ENCODE measurements at regions not wholly inside any gene's neighbourhood (a gene's known extent, or its start where the extent isn't known, plus 50 kb on each side); places are given as distances from the start of the nearest gene placed in this dataset.

DNA sequence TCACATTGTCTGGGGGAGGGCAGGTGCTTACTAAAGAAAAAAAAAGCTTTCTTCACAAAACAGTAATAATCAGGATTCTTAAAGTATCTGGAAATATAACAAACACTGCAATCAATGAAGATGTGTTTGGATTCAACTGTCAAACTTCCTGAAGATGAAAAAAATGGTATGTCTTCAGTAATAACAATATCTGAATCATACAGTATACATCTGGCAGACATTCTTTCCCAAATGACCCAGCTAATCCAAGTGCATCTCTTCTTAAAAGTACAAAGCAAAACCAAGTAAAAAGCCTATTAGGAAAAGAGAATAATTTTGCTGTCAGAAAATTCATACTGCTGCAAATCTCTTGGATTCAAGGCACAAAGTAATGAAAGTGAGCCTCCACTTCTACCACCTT is 145.0 kb upstream of the MCTP2 start:
- no peak overlapping the region for H3K4me3 ChIP-seq (ENCODE audit: low read depth, low read length)
- peak; percentile 14 for DNase-seq (ENCODE audit: low read depth)
- TF ChIP-seq, protein P1, sequence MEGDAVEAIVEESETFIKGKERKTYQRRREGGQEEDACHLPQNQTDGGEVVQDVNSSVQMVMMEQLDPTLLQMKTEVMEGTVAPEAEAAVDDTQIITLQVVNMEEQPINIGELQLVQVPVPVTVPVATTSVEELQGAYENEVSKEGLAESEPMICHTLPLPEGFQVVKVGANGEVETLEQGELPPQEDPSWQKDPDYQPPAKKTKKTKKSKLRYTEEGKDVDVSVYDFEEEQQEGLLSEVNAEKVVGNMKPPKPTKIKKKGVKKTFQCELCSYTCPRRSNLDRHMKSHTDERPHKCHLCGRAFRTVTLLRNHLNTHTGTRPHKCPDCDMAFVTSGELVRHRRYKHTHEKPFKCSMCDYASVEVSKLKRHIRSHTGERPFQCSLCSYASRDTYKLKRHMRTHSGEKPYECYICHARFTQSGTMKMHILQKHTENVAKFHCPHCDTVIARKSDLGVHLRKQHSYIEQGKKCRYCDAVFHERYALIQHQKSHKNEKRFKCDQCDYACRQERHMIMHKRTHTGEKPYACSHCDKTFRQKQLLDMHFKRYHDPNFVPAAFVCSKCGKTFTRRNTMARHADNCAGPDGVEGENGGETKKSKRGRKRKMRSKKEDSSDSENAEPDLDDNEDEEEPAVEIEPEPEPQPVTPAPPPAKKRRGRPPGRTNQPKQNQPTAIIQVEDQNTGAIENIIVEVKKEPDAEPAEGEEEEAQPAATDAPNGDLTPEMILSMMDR (conservative IDR thresholded peaks at IDR 0.05; ENCODE audit: low read depth, low read length): no peak

DNA sequence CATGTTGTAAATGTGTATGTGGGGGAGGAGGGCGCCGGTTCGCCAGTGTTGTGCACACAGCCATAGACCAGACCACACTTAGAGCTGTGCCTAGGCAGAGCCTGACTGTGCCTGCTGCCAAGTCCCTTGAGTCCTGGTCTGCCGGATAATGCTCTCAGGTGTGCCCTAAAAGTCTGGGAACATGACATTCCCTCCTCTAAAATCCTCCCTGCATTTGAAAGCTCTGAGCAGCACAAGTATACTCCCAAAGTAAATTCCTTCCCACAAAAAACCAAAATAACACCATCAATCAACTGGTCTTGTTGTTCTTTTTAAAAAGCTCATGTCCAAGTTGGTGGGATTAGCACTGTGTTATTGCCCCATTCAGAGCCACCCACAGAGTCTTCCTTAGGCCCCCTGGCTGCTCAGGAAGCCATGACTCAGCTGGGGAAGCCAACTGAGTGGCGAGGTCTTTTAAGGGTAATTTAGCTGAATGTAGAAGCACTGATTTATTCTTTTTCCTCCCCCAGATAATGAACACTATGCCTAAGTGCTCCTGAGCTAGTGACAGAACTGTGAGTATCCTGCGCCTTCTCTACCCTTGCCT is 147.8 kb upstream of the MCTP2 start:
- H3K4me3 ChIP-seq (ENCODE audit: low read depth, low read length): no peak overlapping the region
- TF ChIP-seq, protein P1 (conservative IDR thresholded peaks at IDR 0.05; ENCODE audit: low read depth, low read length): peak; percentile 13
- DNase-seq (ENCODE audit: low read depth): peak; percentile 60

DNA sequence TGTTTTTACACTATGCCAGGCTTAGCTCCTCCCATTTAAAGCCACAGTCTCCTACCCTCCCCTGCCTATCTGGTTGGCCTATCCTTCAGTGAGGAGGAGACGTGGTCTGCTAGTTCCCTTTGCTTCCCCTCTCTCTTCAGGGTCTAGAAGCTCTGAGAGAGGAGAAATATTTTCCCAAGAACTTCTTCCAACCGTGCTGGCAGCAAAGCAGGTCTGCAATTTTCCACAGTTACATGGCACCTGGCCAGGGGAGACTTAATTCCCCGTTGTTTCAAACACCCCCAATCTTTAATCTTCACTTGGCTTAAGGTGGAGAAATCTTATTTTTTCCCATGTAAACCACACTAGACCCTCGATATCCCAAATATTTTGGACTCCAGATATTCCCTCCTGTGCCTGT is 149.5 kb upstream of the MCTP2 start:
- no peak for DNase-seq (ENCODE audit: low read depth)
- no peak overlapping the region for H3K4me3 ChIP-seq (ENCODE audit: low read depth, low read length)
- TF ChIP-seq, protein P1 (conservative IDR thresholded peaks at IDR 0.05; ENCODE audit: low read depth, low read length): no peak

DNA sequence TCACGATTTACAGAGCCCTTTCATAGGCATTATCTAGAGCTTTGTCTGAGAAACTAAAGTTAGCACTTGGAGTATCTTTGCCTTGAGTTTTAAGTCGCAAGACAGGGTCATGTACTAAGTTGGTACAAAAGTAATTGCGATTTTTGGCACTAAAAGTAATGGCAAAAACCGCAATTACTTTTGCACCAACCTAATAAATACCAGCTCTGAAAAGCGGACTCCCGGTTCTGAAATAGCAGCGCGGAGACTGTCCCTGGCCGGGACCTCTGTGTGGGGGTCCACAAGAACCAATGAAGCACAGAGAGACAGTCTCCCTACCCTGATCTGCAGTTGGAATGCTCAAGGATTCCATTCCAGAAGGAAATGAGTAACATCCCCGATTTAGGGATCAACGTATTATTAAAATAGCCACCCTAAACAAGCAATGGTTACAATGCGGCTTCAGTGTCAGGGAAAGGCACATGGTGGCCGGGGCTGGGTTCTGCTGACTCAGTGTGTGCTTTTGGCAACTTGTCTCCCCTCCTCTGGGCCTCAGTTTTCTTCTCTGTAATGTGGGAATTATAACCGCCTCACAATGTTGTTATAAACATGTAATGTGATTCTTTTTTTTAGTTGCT is 150.3 kb upstream of the MCTP2 start:
- no peak for DNase-seq (ENCODE audit: low read depth)
- no peak overlapping the region for H3K4me3 ChIP-seq (ENCODE audit: low read depth, low read length)
- TF ChIP-seq, protein P1 (conservative IDR thresholded peaks at IDR 0.05; ENCODE audit: low read depth, low read length): no peak

DNA sequence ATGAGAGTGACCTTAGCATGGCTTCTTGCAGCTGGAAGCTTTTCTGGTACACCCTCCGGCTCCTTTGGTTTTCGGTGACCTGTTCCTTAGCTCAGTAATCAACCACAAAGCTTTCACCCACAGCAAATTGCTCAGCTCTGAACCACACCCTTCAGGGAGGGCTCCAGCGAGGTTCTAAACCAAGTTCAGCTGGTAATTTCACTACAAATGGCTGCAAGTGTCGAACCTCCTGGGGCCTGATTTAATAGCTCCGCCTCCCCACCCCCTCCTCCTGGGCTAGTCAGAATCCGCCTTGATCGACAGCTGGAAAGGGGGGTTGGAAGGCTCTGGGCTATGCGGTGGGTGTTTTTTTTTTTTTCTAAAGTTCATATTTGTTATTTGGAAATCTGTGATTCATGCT is 150.9 kb upstream of the MCTP2 start:
- no peak overlapping the region for H3K4me3 ChIP-seq (ENCODE audit: low read depth, low read length)
- TF ChIP-seq, protein P1 (conservative IDR thresholded peaks at IDR 0.05; ENCODE audit: low read depth, low read length): no peak
- peak; percentile 27 for DNase-seq (ENCODE audit: low read depth)

DNA sequence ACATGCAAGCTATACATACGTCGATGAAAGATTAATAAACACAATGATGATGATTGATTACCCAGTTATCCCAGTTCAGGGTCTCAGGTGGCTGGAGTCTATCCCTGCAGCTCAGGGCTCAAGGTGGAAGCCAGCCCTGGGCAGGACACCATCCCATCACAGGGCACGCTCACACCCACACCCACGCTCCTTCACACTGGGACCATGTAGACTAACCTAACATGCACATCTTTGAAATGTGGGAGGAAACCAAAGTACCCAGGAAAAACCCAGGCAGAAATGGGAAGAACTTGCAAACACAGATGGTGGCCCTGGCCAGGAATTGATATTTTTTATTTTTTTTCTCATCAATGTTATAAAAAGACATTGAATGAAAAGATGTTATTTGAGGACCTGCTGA is 151.4 kb upstream of the MCTP2 start:
- no peak for DNase-seq (ENCODE audit: low read depth)
- TF ChIP-seq, protein P1 (conservative IDR thresholded peaks at IDR 0.05; ENCODE audit: low read depth, low read length): no peak

DNA sequence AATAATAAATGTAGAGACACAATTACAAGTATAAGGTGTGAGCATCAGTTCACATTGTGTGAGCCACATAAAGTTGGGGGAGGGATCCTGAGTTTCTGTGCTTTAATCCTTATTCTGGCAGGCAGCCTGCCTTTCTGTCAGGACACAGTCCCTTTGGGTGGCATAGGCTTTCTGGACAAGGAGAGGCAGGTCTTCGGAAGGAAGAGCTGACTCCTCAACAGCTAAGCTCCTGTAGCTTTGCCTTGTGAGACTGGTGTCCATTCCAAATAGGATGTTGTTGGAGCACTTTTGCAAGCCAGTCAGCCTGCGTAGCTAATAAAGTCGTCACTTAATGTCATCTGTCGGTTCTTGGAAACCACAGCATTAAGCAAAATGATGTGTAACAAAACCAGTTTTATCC is 151.9 kb upstream of the MCTP2 start:
- no peak for DNase-seq (ENCODE audit: low read depth)
- TF ChIP-seq, protein P1 (conservative IDR thresholded peaks at IDR 0.05; ENCODE audit: low read depth, low read length): no peak
- H3K4me3 ChIP-seq (ENCODE audit: low read depth, low read length): no peak overlapping the region

More for the DNA sequence above, 151.4 kb upstream of the MCTP2 start:
- H3K4me3 ChIP-seq (ENCODE audit: low read depth, low read length): no peak overlapping the region

Measured in choroid plexus epithelial cell (primary cell).